T-cell (primary cell): ENCODE measurements at regions not wholly inside any gene's neighbourhood (a gene's known extent, or its start where the extent isn't known, plus 50 kb on each side); places are given as distances from the start of the nearest gene placed in this dataset.

Source experiments
- ATAC-seq, 4 experiments: fragments of 200-7000 bp in 3 of 4; fragments of 150-1000 bp in 1 of 4; cut with Tn5 transposase; replicated peaks in 1 of 4; 1 replicate in 3 of 4; 2 replicates in 1 of 4; pipeline ENCODE4 v1.10.0; 2021; ENCODE audit warnings: moderate library complexity in 3 of 4, mild to moderate bottlenecking in 2 of 4, moderate number of reproducible peaks in 1 of 4
- CTCF ChIA-PET, 2 donors: fragments of 300-600 bp; sonication (Branson Sonifier 250); formaldehyde crosslinking; loops; one replicate each; lab custom pipeline; 2022; ENCODE audit warnings: antibody characterized with exemption in 2 of 2; lab: Charles Lee
- POLR2A ChIA-PET, 2 donors: fragments of 300-600 bp; sonication (Branson Sonifier 250); formaldehyde crosslinking; loops; one replicate each; lab custom pipeline; 2022; ENCODE audit warnings: antibody characterized with exemption in 2 of 2; lab: Charles Lee
- DNase-seq, 35 experiments: peaks; one replicate each; pipeline versions ENCODE4 v3.0.0 to v3.0.0-alpha.2; 2013 to 2023
- H3K27ac ChIP-seq: one replicate; pipeline ENCODE4 v1.5.1; 2013; ENCODE audit warnings: low read length
- H3K27me3 ChIP-seq, 2 experiments: replicated peaks in 1 of 2; 1 replicate in 1 of 2; 2 replicates in 1 of 2; pipeline versions ENCODE4 v1.6.1 to v1.7.0; 2013; ENCODE audit warnings: low read length in 1 of 2, mixed read lengths in 1 of 2; ENCODE audit not compliant: control insufficient read depth in 2 of 2, insufficient read depth in 2 of 2; ENCODE audit errors: extremely low read depth in 1 of 2
- H3K36me3 ChIP-seq, 2 donors: 1 replicate in 1 of 2; 2 replicates in 1 of 2; pipeline versions ENCODE4 v1.6.1 to v1.7.0; 2013; ENCODE audit warnings: low read length in 1 of 2; ENCODE audit not compliant: control insufficient read depth in 2 of 2, insufficient read depth in 1 of 2; ENCODE audit errors: extremely low read depth in 1 of 2
- H3K4me1 ChIP-seq, 2 experiments: 1 replicate in 1 of 2; 2 replicates in 1 of 2; pipeline versions ENCODE4 v1.6.1 to v1.7.0; 2013; ENCODE audit warnings: low read length in 2 of 2, mixed read lengths in 1 of 2; ENCODE audit not compliant: insufficient read depth in 2 of 2, control insufficient read depth in 1 of 2; ENCODE audit errors: extremely low read depth in 1 of 2
- H3K4me3 ChIP-seq, 2 donors: 1 replicate in 1 of 2; 2 replicates in 1 of 2; pipeline versions ENCODE4 v1.5.1 to v1.7.0; 2013; ENCODE audit warnings: mild to moderate bottlenecking in 2 of 2, low read length in 1 of 2, moderate library complexity in 1 of 2; ENCODE audit not compliant: control insufficient read depth in 1 of 2; ENCODE audit errors: extremely low read depth in 1 of 2
- H3K9me3 ChIP-seq: 2 replicates; pipeline ENCODE4 v1.7.0; 2013
- H3K27ac Mint-ChIP-seq, 2 donors: one replicate each; pipeline ENCODE4 v1.8.0; 2020 to 2021; ENCODE audit warnings: mild to moderate bottlenecking in 2 of 2, mixed read lengths in 2 of 2
- H3K27me3 Mint-ChIP-seq, 2 donors: one replicate each; pipeline ENCODE4 v1.8.0; 2021 to 2022; ENCODE audit warnings: mixed read lengths in 2 of 2
- H3K36me3 Mint-ChIP-seq: one replicate; pipeline ENCODE4 v1.8.0; 2021; ENCODE audit warnings: mixed read lengths
- H3K4me1 Mint-ChIP-seq, 3 donors: one replicate each; pipeline ENCODE4 v1.8.0; 2020 to 2022; ENCODE audit warnings: mixed read lengths in 3 of 3, mild to moderate bottlenecking in 1 of 3
- H3K4me3 Mint-ChIP-seq, 3 donors: one replicate each; pipeline ENCODE4 v1.8.0; 2020 to 2022; ENCODE audit warnings: mild to moderate bottlenecking in 3 of 3, mixed read lengths in 3 of 3, moderate library complexity in 3 of 3
- H3K9me3 Mint-ChIP-seq, 3 donors: one replicate each; pipeline ENCODE4 v1.8.0; 2020 to 2022; ENCODE audit warnings: mixed read lengths in 3 of 3
- WGBS: methylation state at CpG from one replicate; pipeline ENCODE4 v1.1.5; 2013; ENCODE audit warnings: missing lambda C conversion rate; ENCODE audit not compliant: insufficient coverage; 5-methylcytosine and 5-hydroxymethylcytosine counted together

DNA sequence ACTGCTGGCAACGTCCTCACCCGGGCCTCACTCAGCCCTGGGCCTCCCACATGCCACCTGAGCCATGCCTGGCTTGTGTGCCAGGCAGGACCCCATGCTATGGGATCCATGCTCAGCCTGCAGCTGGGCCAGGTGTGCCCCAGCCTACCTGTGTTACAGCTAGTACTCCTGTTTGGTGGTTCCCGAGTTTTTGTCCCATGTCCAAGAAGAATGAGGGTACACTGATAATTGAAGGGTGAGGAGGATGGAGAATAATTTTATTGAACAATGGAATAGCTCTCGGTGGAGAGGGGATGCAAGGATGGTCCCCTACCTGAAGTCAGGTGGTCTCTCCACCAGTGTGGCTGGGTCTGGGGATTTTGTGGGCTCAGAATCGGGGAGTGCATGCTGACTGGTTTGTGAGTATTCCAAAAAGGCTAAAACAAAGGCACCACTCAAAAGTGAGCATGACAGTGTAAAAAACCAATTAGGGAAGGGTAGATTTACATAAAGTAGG, 137.9 kb downstream of the TNFSF18 start:
- no peak overlapping the region for H3K4me3 ChIP-seq
- no peaks in the 10 kb centered on the region for H3K4me1 ChIP-seq
- Mint-ChIP-seq H3K9me3 (peaks cover 4 to 20% (median 8%) of the 10 kb centered on the region in 3 donors), H3K4me3 (no peak overlapping the region), H3K4me1 (peaks cover 3 to 7% (median 5%) of the 10 kb centered on the region in 3 donors), H3K27me3 (no peaks in the 10 kb centered on the region), H3K27ac (no peak overlapping the region), H3K36me3 (peaks cover 4% of the 10 kb centered on the region)
- no peaks in the 10 kb centered on the region for H3K36me3 ChIP-seq
- DNase-seq (no peak), ATAC-seq (no peak)
- ChIA-PET POLR2A (no interaction called here), CTCF (no interaction called here)
- no peak overlapping the region for H3K27ac ChIP-seq
- no peaks in the 10 kb centered on the region for H3K9me3 ChIP-seq
- H3K27me3 ChIP-seq: peaks cover 0 to 3% of the 10 kb centered on the region in 2 experiments
- 72% methylated on average over 4 of the region's 5 CpGs for WGBS

DNA sequence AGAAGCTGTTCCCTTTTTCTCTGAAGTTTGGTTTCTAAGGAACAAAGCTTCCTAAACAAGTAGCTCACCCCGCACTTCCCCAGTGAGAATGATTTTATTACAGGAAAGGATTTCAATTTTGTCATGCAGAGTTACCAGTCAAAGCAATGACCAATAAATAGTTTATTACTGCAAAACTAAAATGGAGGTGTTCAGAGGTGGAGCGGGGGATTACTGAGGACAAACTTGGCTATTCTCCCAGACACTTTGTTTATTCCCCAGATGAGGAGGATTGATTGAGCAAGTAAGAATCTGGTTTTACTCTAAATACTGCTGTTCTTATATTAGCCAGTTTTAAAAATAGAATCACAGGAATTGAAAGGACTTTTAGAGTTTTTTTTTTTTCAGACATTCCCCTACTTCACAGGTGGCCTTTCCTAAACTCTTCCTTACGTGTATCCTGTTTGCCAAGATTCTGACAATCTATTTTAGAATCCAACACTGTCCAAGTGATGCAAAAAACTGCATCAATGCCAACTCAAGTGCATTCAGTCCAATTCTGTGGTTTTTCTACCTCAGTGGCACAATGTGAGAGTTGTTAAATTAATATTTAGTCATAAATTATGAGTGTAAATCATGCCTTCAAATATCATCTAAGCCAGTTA, 136.1 kb downstream of the TNFSF18 start:
- H3K4me3 Mint-ChIP-seq: no peak overlapping the region
- H3K9me3 Mint-ChIP-seq: peaks cover 4 to 15% (median 8%) of the 10 kb centered on the region in 3 donors
- H3K4me1 ChIP-seq: no peaks in the 10 kb centered on the region
- peaks cover 0 to 4% (median under 1%) of the 10 kb centered on the region in 3 donors for H3K4me1 Mint-ChIP-seq
- H3K4me3 ChIP-seq: no peak overlapping the region
- no peaks in the 10 kb centered on the region for H3K36me3 ChIP-seq
- H3K27ac ChIP-seq: no peak overlapping the region
- peaks cover 4% of the 10 kb centered on the region for H3K36me3 Mint-ChIP-seq
- no peak overlapping the region for H3K27ac Mint-ChIP-seq
- no peaks in the 10 kb centered on the region for H3K27me3 Mint-ChIP-seq
- no peaks in the 10 kb centered on the region for H3K9me3 ChIP-seq
- no peak for ATAC-seq
- no CpG with 5 or more reads among the region's 3 CpGs for WGBS
- ChIA-PET CTCF (interaction anchor here in 1 of 2 donors (0.7 kb wide), 1 partner anchor 8 kb away, joined by 3 read pairs; no protein-coding TSS in a partner anchor), POLR2A (no interaction called here)
- peaks cover 0 to 3% of the 10 kb centered on the region in 2 experiments for H3K27me3 ChIP-seq
- DNase-seq: no peak

DNA sequence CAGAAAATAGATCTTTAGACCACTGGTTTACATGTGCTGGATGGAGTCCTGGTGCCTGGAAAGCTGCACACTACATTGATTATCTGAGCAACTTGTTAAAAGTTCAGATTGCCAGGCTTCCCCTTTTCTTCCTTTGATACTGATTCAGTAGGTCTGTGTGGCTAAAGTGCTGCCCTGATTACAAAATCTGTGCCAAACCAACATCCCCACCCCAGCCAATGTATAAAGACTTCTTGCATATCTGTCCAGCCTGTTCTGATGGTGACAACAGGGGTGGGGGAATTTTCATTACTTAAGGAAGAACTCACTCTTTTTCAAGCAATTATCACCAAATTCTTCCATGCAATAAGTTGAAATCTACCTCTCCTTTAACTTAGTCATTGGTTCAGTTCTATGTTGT, 135.5 kb downstream of the TNFSF18 start:
- Histone ChIP-seq H3K27ac (no peak overlapping the region), H3K27me3 (peaks cover 0 to 3% of the 10 kb centered on the region in 2 experiments), H3K36me3 (no peaks in the 10 kb centered on the region), H3K9me3 (no peaks in the 10 kb centered on the region), H3K4me1 (no peaks in the 10 kb centered on the region), H3K4me3 (no peak overlapping the region)
- Mint-ChIP-seq H3K27ac (no peak overlapping the region), H3K4me3 (no peak overlapping the region), H3K9me3 (peaks cover 4 to 15% (median 8%) of the 10 kb centered on the region in 3 donors), H3K36me3 (peaks cover 4% of the 10 kb centered on the region), H3K27me3 (no peaks in the 10 kb centered on the region), H3K4me1 (no peaks in the 10 kb centered on the region)
- ChIA-PET POLR2A (no interaction called here), CTCF (no interaction called here)
- no peak for ATAC-seq
- DNase-seq: no peak

DNA sequence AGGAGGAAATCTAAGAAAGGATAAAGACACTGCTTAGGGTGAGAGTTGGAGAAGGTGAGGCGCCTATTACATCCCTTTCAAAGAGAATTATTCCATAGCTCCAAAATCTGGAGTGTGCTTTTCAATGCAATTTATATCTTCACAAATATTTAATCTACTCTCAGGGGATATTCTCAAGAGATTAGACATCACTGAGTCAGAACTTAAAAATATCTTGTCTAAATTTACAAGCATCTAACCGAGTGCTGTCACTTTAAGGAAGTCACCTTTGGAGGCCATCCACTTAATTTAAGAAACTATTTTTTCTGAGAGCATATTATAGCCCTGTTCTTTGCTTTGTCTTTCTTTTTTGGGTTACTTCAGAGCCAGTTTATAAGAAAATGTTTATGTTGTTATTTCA, 134.6 kb downstream of the TNFSF18 start:
- Histone ChIP-seq H3K4me1 (no peaks in the 10 kb centered on the region), H3K27me3 (peaks cover 0 to 3% of the 10 kb centered on the region in 2 experiments), H3K27ac (no peak overlapping the region), H3K36me3 (no peaks in the 10 kb centered on the region), H3K4me3 (no peak overlapping the region), H3K9me3 (no peaks in the 10 kb centered on the region)
- Mint-ChIP-seq H3K27ac (no peak overlapping the region), H3K27me3 (no peaks in the 10 kb centered on the region), H3K4me3 (no peak overlapping the region), H3K36me3 (peaks cover 4% of the 10 kb centered on the region), H3K9me3 (peaks cover 4 to 15% (median 8%) of the 10 kb centered on the region in 3 donors), H3K4me1 (no peaks in the 10 kb centered on the region)
- ATAC-seq (no peak), DNase-seq (no peak)
- POLR2A ChIA-PET: no interaction called here
- WGBS: no CpG with 5 or more reads among the region's 2 CpGs
- CTCF ChIA-PET: no interaction called here

DNA sequence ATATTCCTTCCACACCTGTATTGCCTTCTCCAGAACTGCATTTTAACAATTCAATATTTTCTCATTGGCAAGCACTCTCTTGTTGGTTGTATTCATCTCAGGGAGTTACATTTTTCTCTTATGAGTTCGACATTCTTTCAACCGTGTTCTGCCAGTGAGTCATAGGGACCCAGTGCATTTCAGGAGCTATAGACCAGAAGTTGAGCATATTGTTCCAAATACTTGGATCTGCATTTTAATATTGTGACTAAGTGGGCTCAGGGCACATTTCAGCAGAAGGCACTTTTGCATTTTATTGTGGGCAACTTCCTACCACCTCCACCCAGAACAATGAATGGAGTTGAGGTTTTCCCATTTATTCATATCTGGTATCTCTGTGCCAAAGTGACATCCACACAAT, 132.8 kb downstream of the TNFSF18 start:
- Histone ChIP-seq H3K27me3 (no peaks in the 10 kb centered on the region), H3K36me3 (no peaks in the 10 kb centered on the region), H3K27ac (no peak overlapping the region), H3K9me3 (no peaks in the 10 kb centered on the region), H3K4me1 (no peaks in the 10 kb centered on the region), H3K4me3 (no peak overlapping the region)
- ATAC-seq (no peak), DNase-seq (no peak)
- H3K9me3 Mint-ChIP-seq: peaks cover under 1 to 8% (median 8%) of the 10 kb centered on the region in 3 donors
- no peaks in the 10 kb centered on the region for H3K4me1 Mint-ChIP-seq
- no peak overlapping the region for H3K4me3 Mint-ChIP-seq
- no peaks in the 10 kb centered on the region for H3K27me3 Mint-ChIP-seq
- ChIA-PET POLR2A (no interaction called here), CTCF (interaction anchor here in 1 of 2 donors (0.6 kb wide), 1 partner anchor 100 kb away, joined by 3 read pairs; no protein-coding TSS in a partner anchor)
- no peak overlapping the region for H3K27ac Mint-ChIP-seq
- H3K36me3 Mint-ChIP-seq: peaks cover under 1% of the 10 kb centered on the region
- WGBS: no CpG with 5 or more reads among the region's 2 CpGs

DNA sequence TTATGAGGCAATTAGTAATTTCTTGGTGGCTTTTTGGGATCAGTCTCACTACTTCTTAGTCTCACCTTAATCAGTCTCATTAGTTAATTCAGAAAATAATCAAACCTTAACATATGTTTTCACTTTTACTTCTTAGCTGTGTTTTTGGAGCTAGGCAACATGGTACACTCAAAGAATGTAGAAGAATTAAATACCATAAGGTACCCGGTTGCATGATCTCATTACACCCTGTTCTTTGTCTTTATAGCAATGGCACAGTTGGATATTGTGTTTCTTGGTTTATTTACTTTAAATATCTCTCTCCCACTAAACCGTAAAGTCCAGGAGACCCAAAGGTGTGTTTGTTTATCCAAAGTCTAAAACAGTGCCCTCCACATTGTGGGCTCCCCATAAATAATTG, 132.3 kb downstream of the TNFSF18 start:
- Mint-ChIP-seq H3K27ac (no peak overlapping the region), H3K4me1 (no peaks in the 10 kb centered on the region), H3K9me3 (peaks cover 0 to 8% (median 3%) of the 10 kb centered on the region in 3 donors), H3K27me3 (no peaks in the 10 kb centered on the region), H3K4me3 (no peak overlapping the region), H3K36me3 (no peaks in the 10 kb centered on the region)
- Histone ChIP-seq H3K36me3 (no peaks in the 10 kb centered on the region), H3K27me3 (no peaks in the 10 kb centered on the region), H3K27ac (no peak overlapping the region), H3K4me1 (no peaks in the 10 kb centered on the region), H3K9me3 (no peaks in the 10 kb centered on the region), H3K4me3 (no peak overlapping the region)
- ChIA-PET CTCF (interaction anchor here in 1 of 2 donors (0.6 kb wide), 1 partner anchor 100 kb away, joined by 3 read pairs; no protein-coding TSS in a partner anchor), POLR2A (no interaction called here)
- DNase-seq: no peak
- no peak for ATAC-seq
- no CpG with 5 or more reads among the region's 2 CpGs for WGBS
